M059J (cell line): ENCODE measurements at regions not wholly inside any gene's neighbourhood (a gene's known extent, or its start where the extent isn't known, plus 50 kb on each side); places are given as distances from the start of the nearest gene placed in this dataset.

Experiments
- DNase-seq: peaks from one replicate; pipeline ENCODE4 v3.0.0-alpha.2; 2012; ENCODE audit warnings: low read depth

- peak; percentile 85 for DNase-seq
Observed at GRCh38 chr5:167816354-167816753, 475.1 kb upstream of the WWC1 start.

- DNase-seq = no peak
Observed at GRCh38 chr5:167816864-167817263, 474.6 kb upstream of the WWC1 start.

GRCh38 chr5:167819406-167819805, 472.0 kb upstream of the WWC1 start:
- peak; percentile 76 for DNase-seq

- peak; percentile 27 for DNase-seq
Observed at GRCh38 chr5:167820101-167820990, 471.1 kb upstream of the WWC1 start.

GRCh38 chr5:167821151-167821550, 470.3 kb upstream of the WWC1 start:
- DNase-seq = peak; percentile 56

- DNase-seq = no peak
Observed at GRCh38 chr5:167821669-167822068, 469.8 kb upstream of the WWC1 start.

GRCh38 chr5:167822241-167822640, 469.2 kb upstream of the WWC1 start:
- DNase-seq = peak; percentile 56

- no peak for DNase-seq
Observed at GRCh38 chr5:167823405-167823804, 468.0 kb upstream of the WWC1 start.

- DNase-seq = no peak
Observed at GRCh38 chr5:167827766-167828165, 463.7 kb upstream of the WWC1 start.

- no peak for DNase-seq
Observed at GRCh38 chr5:167831754-167832504, 459.5 kb upstream of the WWC1 start.

- no peak for DNase-seq
Observed at GRCh38 chr5:167832609-167833008, 458.8 kb upstream of the WWC1 start.

GRCh38 chr5:167833456-167833855, 458.0 kb upstream of the WWC1 start:
- DNase-seq = no peak

GRCh38 chr5:167835146-167835545, 456.3 kb upstream of the WWC1 start:
- DNase-seq = no peak

- DNase-seq = no peak
Observed at GRCh38 chr5:167837127-167837526, 454.3 kb upstream of the WWC1 start.

- DNase-seq = no peak
Observed at GRCh38 chr5:167839065-167839464, 452.4 kb upstream of the WWC1 start.

- DNase-seq = no peak
Observed at GRCh38 chr5:167840527-167841130, 450.8 kb upstream of the WWC1 start.

- no peak for DNase-seq
Observed at GRCh38 chr5:167843881-167844572, 447.4 kb upstream of the WWC1 start.

GRCh38 chr5:167845952-167846351, 445.5 kb upstream of the WWC1 start:
- DNase-seq = no peak

GRCh38 chr5:167849874-167850273, 441.6 kb upstream of the WWC1 start:
- DNase-seq = no peak

GRCh38 chr5:167850911-167851310, 440.5 kb upstream of the WWC1 start:
- no peak for DNase-seq

GRCh38 chr5:167851416-167851815, 440.0 kb upstream of the WWC1 start:
- no peak for DNase-seq

- no peak for DNase-seq
Observed at GRCh38 chr5:167852515-167852914, 438.9 kb upstream of the WWC1 start.
